ENCODE measurements at regions not wholly inside any gene's neighbourhood (a gene's known extent, or its start where the extent isn't known, plus 50 kb on each side); places are given as distances from the start of the nearest gene placed in this dataset.
"Not testable (repeated sequence)": the region's sequence is repeated elsewhere in the genome, so short reads cannot be mapped to it uniquely, and the experiment has no call there.

- Histone ChIP-seq H3K27me3 (ENCODE audit: insufficient read depth, low read length) (no peaks in the 10 kb centered on the region), H3K9me3 (ENCODE audit: low read depth, low read length) (no peaks in the 10 kb centered on the region), H2AFZ (ENCODE audit: low read length) (no peak overlapping the region), H3K4me1 (ENCODE audit: insufficient read depth, low read length) (no peaks in the 10 kb centered on the region), H3K79me2 (ENCODE audit: insufficient read depth, low read length) (no peaks in the 10 kb centered on the region), H3K4me2 (ENCODE audit: insufficient read depth, low read length) (no peak overlapping the region), H3K36me3 (ENCODE audit: insufficient read depth, low read length) (no peaks in the 10 kb centered on the region), H3K27ac (ENCODE audit: low read depth, low read length) (no peak overlapping the region), H3K4me3 (ENCODE audit: insufficient read depth, low read length) (no peak overlapping the region), H4K20me1 (ENCODE audit: insufficient read depth, low read length) (no peaks in the 10 kb centered on the region)
- no peak for DNase-seq (ENCODE audit: insufficient read length, low spot score, missing footprints)
- TF ChIP-seq CTCF (IDR thresholded peaks at IDR 0.05; ENCODE audit: extremely low read depth, low read depth, low read length): no peak
Measured at GRCh38 chr5:42317575-42317974, 105.7 kb upstream of the GHR start.

GRCh38 chr5:42319546-42319945, 103.7 kb upstream of the GHR start:
- not testable (repeated sequence) for H3K79me2 ChIP-seq (ENCODE audit: insufficient read depth, low read length); H3K9me3 ChIP-seq (ENCODE audit: low read depth, low read length); H3K4me2 ChIP-seq (ENCODE audit: insufficient read depth, low read length); H3K27me3 ChIP-seq (ENCODE audit: insufficient read depth, low read length); H3K36me3 ChIP-seq (ENCODE audit: insufficient read depth, low read length); H2AFZ ChIP-seq (ENCODE audit: low read length); H3K4me3 ChIP-seq (ENCODE audit: insufficient read depth, low read length); H4K20me1 ChIP-seq (ENCODE audit: insufficient read depth, low read length); H3K27ac ChIP-seq (ENCODE audit: low read depth, low read length); DNase-seq (ENCODE audit: insufficient read length, low spot score, missing footprints); H3K4me1 ChIP-seq (ENCODE audit: insufficient read depth, low read length)

- H4K20me1 ChIP-seq (ENCODE audit: insufficient read depth, low read length): no peaks in the 10 kb centered on the region
- H3K4me1 ChIP-seq (ENCODE audit: insufficient read depth, low read length): no peaks in the 10 kb centered on the region
- no peaks in the 10 kb centered on the region for H3K9me3 ChIP-seq (ENCODE audit: low read depth, low read length)
- no peaks in the 10 kb centered on the region for H3K27me3 ChIP-seq (ENCODE audit: insufficient read depth, low read length)
- DNase-seq (ENCODE audit: insufficient read length, low spot score, missing footprints): peak; percentile 17
- TF ChIP-seq CTCF (IDR thresholded peaks at IDR 0.05; ENCODE audit: extremely low read depth, low read depth, low read length): no peak
- no peaks in the 10 kb centered on the region for H3K36me3 ChIP-seq (ENCODE audit: insufficient read depth, low read length)
- no peak overlapping the region for H3K27ac ChIP-seq (ENCODE audit: low read depth, low read length)
- H2AFZ ChIP-seq (ENCODE audit: low read length): no peak overlapping the region
- no peaks in the 10 kb centered on the region for H3K79me2 ChIP-seq (ENCODE audit: insufficient read depth, low read length)
- H3K4me2 ChIP-seq (ENCODE audit: insufficient read depth, low read length): no peak overlapping the region
- no peak overlapping the region for H3K4me3 ChIP-seq (ENCODE audit: insufficient read depth, low read length)
Measured at GRCh38 chr5:42321785-42322184, 101.5 kb upstream of the GHR start.

GRCh38 chr5:42337143-42337542, 86.1 kb upstream of the GHR start:
- Histone ChIP-seq H2AFZ (ENCODE audit: low read length) (no peak overlapping the region), H3K4me1 (ENCODE audit: insufficient read depth, low read length) (no peaks in the 10 kb centered on the region), H3K27me3 (ENCODE audit: insufficient read depth, low read length) (no peaks in the 10 kb centered on the region), H4K20me1 (ENCODE audit: insufficient read depth, low read length) (no peaks in the 10 kb centered on the region), H3K4me2 (ENCODE audit: insufficient read depth, low read length) (no peak overlapping the region), H3K4me3 (ENCODE audit: insufficient read depth, low read length) (no peak overlapping the region), H3K79me2 (ENCODE audit: insufficient read depth, low read length) (no peaks in the 10 kb centered on the region), H3K27ac (ENCODE audit: low read depth, low read length) (no peak overlapping the region), H3K9me3 (ENCODE audit: low read depth, low read length) (peaks cover 4% of the 10 kb centered on the region), H3K36me3 (ENCODE audit: insufficient read depth, low read length) (no peaks in the 10 kb centered on the region)
- no peak for DNase-seq (ENCODE audit: insufficient read length, low spot score, missing footprints)
- TF ChIP-seq CTCF (IDR thresholded peaks at IDR 0.05; ENCODE audit: extremely low read depth, low read depth, low read length): no peak

GRCh38 chr5:42337607-42338006, 85.6 kb upstream of the GHR start:
- TF ChIP-seq CTCF (IDR thresholded peaks at IDR 0.05; ENCODE audit: extremely low read depth, low read depth, low read length): no peak
- H3K9me3 ChIP-seq (ENCODE audit: low read depth, low read length): peaks cover 4% of the 10 kb centered on the region

More at GRCh38 chr5:42337607-42338006, 85.6 kb upstream of the GHR start:
- no peaks in the 10 kb centered on the region for H3K36me3 ChIP-seq (ENCODE audit: insufficient read depth, low read length)
- no peaks in the 10 kb centered on the region for H4K20me1 ChIP-seq (ENCODE audit: insufficient read depth, low read length)
- H3K27me3 ChIP-seq (ENCODE audit: insufficient read depth, low read length): no peaks in the 10 kb centered on the region
- DNase-seq (ENCODE audit: insufficient read length, low spot score, missing footprints): no peak
- H3K4me2 ChIP-seq (ENCODE audit: insufficient read depth, low read length): no peak overlapping the region
- H3K79me2 ChIP-seq (ENCODE audit: insufficient read depth, low read length): no peaks in the 10 kb centered on the region
- no peaks in the 10 kb centered on the region for H3K4me1 ChIP-seq (ENCODE audit: insufficient read depth, low read length)
- no peak overlapping the region for H3K4me3 ChIP-seq (ENCODE audit: insufficient read depth, low read length)
- no peak overlapping the region for H3K27ac ChIP-seq (ENCODE audit: low read depth, low read length)
- H2AFZ ChIP-seq (ENCODE audit: low read length): no peak overlapping the region

All from osteoblast (primary cell).